Activated CD4-positive, alpha-beta T cell treated with anti-CD3 and anti-CD28 coated beads, Interleukin-2, amount 50 U/mL, for 16 hours (primary cell): ENCODE measurements at regions not wholly inside any gene's neighbourhood (a gene's known extent, or its start where the extent isn't known, plus 50 kb on each side); places are given as distances from the start of the nearest gene placed in this dataset.

ENCODE experiments used
- DNase-seq: peaks from one replicate; pipeline ENCODE4 v3.0.0-alpha.2; 2020

- no peak for DNase-seq
Observed at GRCh38 chr2:100744184-100744583, 75.8 kb upstream of the NPAS2 start.

DNA sequence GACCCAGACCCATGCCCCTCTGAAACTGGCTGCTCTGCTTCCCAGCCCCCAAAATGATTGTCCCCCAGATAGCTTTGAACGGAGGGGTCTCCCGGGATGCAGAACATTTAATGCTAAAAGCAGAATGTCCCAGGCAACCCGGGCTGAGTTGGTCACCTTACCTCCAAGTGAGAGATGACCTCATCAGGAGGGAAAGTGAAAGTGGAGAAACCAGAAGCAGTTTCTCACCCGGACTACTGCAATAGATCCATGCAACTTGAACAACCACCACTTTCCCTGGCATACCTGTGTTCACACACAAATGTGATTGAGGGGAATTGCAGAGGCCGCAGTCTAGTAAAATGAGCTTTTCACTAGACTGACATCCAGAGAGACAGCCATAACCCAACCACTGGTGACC, 75.3 kb upstream of the NPAS2 start:
- no peak for DNase-seq

- DNase-seq: no peak
Observed at GRCh38 chr2:100745604-100746003, 74.3 kb upstream of the NPAS2 start.

- DNase-seq: no peak
Observed at GRCh38 chr2:100747551-100747950, 72.4 kb upstream of the NPAS2 start.

GRCh38 chr2:100747996-100748615, 71.8 kb upstream of the NPAS2 start:
- no peak for DNase-seq

- no peak for DNase-seq
Observed at GRCh38 chr2:100748673-100749072, 71.3 kb upstream of the NPAS2 start.

DNA sequence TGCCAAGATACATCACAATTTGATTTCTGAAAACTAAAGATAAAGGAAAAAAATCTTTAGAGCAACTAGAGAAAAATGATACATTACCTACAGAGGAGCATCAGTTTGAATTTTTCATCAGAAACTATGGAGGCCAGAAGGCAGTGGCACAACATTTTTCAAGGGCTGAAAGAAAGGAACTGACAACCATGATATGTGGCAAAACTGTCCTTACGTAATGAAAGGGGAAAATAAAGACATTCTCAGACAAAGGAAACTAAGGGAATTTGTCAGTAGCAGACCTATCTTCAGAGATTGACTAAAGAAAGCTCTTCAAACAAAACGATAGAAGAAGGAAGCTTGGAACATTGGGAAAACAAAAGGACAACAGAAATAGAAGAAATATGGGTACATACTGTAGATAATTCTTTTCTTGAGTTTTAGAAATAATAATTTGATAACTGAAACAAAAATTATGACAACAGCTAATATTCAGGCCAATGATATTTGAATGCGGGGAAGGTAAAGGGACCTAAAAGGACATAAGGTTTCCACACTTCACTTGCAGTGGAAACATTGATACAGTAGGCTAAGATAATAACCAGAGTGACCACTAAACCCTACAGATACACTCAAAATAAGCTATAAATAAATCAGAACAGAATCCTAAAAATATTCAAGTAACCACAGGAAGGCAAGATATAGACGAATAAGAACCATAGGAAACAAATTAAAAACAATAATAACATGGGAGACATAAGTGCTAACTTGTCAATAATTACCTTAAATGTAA, 70.0 kb upstream of the NPAS2 start:
- DNase-seq: no peak

GRCh38 chr2:100751871-100752625, 67.9 kb upstream of the NPAS2 start:
- DNase-seq: peak; percentile 18

- DNase-seq: no peak
Observed at GRCh38 chr2:100752628-100753333, 67.2 kb upstream of the NPAS2 start.

GRCh38 chr2:100753444-100753843, 66.5 kb upstream of the NPAS2 start:
- no peak for DNase-seq

DNA sequence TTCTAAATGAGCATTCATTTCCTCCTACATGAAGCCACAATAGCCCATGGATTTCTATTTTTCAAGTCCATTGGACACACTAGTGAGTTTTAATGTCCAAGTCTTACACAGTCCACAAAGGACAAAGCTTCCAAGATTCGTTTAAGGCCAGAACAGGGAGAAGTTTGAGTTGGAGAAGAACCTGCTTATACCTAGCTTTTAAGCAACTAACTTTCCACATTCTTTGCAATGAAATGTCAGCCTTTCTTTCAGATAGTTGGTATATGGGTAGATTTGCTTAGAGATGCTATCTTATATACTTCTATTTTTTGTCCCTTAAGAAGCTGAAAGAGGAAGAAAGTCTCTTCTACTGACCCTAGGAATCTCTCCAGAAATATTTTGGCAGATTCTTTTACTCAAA, 66.1 kb upstream of the NPAS2 start:
- no peak for DNase-seq

DNA sequence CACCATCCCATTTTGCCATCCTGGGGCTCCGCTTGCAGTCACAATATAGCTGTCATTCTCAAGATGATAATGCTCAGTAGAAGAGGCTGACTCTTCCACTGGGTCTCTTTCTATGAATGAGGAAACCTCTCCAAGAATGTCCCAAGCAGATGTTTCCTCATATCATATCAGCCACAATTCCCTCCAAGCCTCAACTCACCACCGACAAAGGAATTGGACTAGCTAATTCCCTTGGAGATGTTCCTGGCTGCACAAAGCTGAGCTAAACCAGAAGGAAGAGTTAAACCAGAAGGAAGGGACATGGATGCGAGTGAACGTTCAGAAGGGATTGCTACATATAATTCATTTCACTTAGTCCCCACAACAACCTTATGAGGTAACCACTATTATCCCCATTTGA, 65.0 kb upstream of the NPAS2 start:
- DNase-seq: no peak

GRCh38 chr2:100755441-100755840, 64.5 kb upstream of the NPAS2 start:
- DNase-seq: no peak

DNA sequence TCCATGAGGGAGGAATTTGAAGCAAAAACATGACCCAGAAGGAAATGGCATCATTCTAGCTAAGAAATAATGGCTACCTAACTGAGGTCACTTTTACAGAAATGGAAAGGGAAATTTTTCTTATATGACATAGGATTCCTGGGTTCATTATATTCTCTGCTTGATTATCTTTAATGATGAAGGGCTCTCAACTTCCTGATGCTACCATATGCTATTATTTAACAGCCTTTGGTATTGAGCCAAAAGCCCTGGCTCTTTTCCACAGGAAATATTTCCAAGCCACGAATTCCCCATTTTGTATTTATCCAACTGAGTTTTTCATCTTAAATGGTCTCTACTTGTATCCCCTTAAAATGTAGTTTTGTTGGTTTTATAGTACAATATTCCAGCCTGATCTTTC, 63.2 kb upstream of the NPAS2 start:
- DNase-seq: no peak

- DNase-seq: no peak
Observed at GRCh38 chr2:100757621-100758394, 62.1 kb upstream of the NPAS2 start.

- no peak for DNase-seq
Observed at GRCh38 chr2:100759901-100760300, 60.0 kb upstream of the NPAS2 start.

DNA sequence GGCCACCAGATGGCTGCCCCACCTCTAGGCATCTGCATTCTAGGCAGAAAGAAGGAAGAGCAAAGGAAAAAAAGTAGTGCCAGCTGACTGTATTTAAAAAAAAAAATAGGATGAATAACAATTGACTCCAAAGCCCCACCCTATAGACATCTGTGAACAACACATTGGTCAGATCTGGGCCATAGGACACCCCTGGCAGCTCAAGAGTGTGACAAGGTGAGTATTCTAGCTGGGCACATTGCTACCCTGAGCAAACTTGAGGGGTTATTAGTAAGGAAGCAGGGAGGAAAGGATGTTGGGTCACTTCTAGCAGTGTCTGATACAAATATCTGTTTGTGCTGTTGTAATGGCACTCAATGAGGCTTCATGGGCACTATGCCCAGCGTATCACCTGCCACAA, 58.6 kb upstream of the NPAS2 start:
- DNase-seq: no peak

GRCh38 chr2:100764430-100764829, 55.5 kb upstream of the NPAS2 start:
- DNase-seq: no peak

- no peak for DNase-seq
Observed at GRCh38 chr2:100765481-100765880, 54.5 kb upstream of the NPAS2 start.

DNA sequence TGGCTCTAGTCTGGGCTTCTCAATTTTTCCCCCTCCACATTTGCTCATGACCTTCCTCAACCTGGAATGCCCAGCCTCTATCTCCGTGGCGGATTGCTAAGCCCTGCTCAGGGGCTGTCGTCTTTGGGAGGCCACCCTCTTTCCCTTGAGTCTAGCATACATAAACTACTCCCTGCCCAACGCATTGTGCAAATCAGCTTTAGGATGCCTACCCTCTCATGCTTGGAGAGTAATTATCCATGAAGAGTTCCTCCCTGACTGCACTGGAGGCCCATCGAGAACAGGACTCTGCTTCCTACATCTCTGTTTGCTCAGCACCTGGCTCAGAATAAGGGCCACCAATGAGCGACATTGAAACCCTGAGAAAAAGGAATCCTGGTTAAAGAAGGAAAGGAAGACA, 53.7 kb upstream of the NPAS2 start:
- no peak for DNase-seq

- DNase-seq: no peak
Observed at GRCh38 chr2:100766806-100767205, 53.1 kb upstream of the NPAS2 start.

DNA sequence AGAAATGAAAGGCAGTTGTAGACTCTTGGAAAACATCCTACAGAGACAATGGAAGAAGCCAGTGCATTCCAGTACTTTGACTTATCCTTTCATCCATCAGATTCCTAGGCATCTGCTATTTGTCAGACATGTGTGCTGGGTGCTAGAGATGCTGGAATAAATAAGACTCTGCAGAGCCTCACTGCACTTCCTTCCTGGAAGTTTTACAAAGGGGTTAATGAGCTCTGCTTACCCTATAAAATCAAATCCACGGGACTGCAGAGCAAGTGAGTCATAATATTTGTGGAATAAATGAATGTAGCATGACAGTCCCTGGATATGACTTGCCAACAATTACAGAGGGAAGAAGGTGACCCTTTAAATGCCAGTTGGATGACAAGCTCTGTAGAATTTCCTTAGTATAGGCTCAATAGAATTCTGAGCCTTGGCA, 52.7 kb upstream of the NPAS2 start:
- no peak for DNase-seq
